ENCODE measurements at regions not wholly inside any gene's neighbourhood (a gene's known extent, or its start where the extent isn't known, plus 50 kb on each side); places are given as distances from the start of the nearest gene placed in this dataset.

DNA sequence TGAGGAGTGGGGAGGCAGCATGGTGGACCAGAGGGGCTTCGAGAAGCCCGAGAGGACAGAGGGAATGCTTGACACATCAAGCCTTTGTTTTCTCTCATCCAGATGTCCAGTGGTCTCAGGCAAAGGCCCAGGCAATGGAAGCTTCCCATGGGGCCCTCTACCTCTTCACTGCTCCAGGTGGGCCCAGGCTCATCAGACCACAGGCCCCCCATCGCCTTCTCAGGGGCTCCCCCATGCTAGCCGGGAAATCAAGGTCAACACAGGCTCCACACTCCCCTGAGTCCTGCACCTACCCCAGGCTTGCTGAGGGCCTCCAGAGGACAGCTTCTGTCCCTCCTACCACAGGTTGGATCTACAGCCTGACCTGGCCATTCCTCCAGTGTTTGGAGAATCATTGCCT, 157.5 kb downstream of the CHST1 start:
- H3K4me1 ChIP-seq (ENCODE audit: insufficient read depth, insufficient read length): no peaks in the 10 kb centered on the region
- TF ChIP-seq SUZ12 (IDR thresholded peaks at IDR 0.05; ENCODE audit: extremely low read depth, insufficient read depth, insufficient read length) (no peak), ZNF274 (IDR thresholded peaks at IDR 0.05; ENCODE audit: low read depth, low read length) (no peak), YY1 (IDR thresholded peaks at IDR 0.05; ENCODE audit: insufficient read depth, insufficient read length) (no peak)
- no peaks in the 10 kb centered on the region for H3K9me3 ChIP-seq (ENCODE audit: insufficient read depth, low read length)
- DNase-seq (ENCODE audit: low read depth, low spot score): no peak
- no peak overlapping the region for H3K4me3 ChIP-seq (ENCODE audit: insufficient read length, low read depth)
- no peak overlapping the region for H3K9ac ChIP-seq (ENCODE audit: insufficient read length, low read depth)
- peaks cover 11% of the 10 kb centered on the region for H3K27me3 ChIP-seq (ENCODE audit: insufficient read depth, insufficient read length)
- no peaks in the 10 kb centered on the region for H3K36me3 ChIP-seq (ENCODE audit: insufficient read depth, insufficient read length, low read length)

DNA sequence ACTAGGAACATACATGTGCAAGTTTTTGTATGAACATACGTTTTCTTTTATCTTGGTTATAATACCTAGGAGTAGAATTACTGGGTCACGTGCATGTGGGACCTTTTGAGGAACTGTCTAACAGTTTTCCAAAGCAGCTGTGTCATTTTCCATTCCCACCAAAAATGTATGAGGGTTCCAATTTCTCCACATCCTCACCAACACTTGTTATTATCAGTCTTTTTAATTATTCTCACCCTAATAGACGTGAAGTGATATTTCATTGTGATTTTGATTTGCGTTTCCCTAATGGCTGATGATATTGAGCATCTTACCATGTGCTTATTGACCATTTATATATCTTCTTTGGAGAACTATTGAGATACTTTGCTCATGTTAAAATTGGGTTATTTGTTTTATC, 162.1 kb downstream of the CHST1 start:
- no peak overlapping the region for H3K4me3 ChIP-seq (ENCODE audit: insufficient read length, low read depth)
- H3K4me1 ChIP-seq (ENCODE audit: insufficient read depth, insufficient read length): peaks cover 11% of the 10 kb centered on the region
- DNase-seq (ENCODE audit: low read depth, low spot score): no peak
- TF ChIP-seq YY1 (IDR thresholded peaks at IDR 0.05; ENCODE audit: insufficient read depth, insufficient read length) (no peak), ZNF274 (IDR thresholded peaks at IDR 0.05; ENCODE audit: low read depth, low read length) (no peak), SUZ12 (IDR thresholded peaks at IDR 0.05; ENCODE audit: extremely low read depth, insufficient read depth, insufficient read length) (no peak)
- no peaks in the 10 kb centered on the region for H3K36me3 ChIP-seq (ENCODE audit: insufficient read depth, insufficient read length, low read length)
- H3K27me3 ChIP-seq (ENCODE audit: insufficient read depth, insufficient read length): no peaks in the 10 kb centered on the region
- no peaks in the 10 kb centered on the region for H3K9me3 ChIP-seq (ENCODE audit: insufficient read depth, low read length)
- H3K9ac ChIP-seq (ENCODE audit: insufficient read length, low read depth): no peak overlapping the region

DNA sequence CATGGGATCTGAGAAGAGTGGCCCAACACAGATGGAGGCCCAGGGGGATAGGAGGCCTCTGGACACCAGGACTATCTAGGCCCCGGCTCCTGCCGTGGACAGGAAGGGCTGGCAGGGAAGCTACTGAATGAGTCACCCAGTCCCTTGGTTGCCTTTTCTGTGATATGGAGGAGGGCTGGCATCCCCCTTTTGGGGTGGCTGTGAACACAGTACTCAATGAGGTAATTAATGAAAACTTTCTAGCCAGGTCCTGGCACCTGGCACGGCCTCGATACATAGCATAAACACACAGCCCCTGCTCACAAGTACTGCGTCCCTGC, 163.2 kb downstream of the CHST1 start:
- Histone ChIP-seq H3K4me3 (ENCODE audit: insufficient read length, low read depth) (no peak overlapping the region), H3K36me3 (ENCODE audit: insufficient read depth, insufficient read length, low read length) (no peaks in the 10 kb centered on the region), H3K9ac (ENCODE audit: insufficient read length, low read depth) (peak overlapping the region; percentile 29), H3K4me1 (ENCODE audit: insufficient read depth, insufficient read length) (peaks cover 11% of the 10 kb centered on the region), H3K9me3 (ENCODE audit: insufficient read depth, low read length) (no peaks in the 10 kb centered on the region), H3K27me3 (ENCODE audit: insufficient read depth, insufficient read length) (no peaks in the 10 kb centered on the region)
- TF ChIP-seq SUZ12 (IDR thresholded peaks at IDR 0.05; ENCODE audit: extremely low read depth, insufficient read depth, insufficient read length): no peak
- no peak for TF ChIP-seq YY1 (IDR thresholded peaks at IDR 0.05; ENCODE audit: insufficient read depth, insufficient read length)
- TF ChIP-seq ZNF274 (IDR thresholded peaks at IDR 0.05; ENCODE audit: low read depth, low read length): no peak
- DNase-seq (ENCODE audit: low read depth, low spot score): no peak

DNA sequence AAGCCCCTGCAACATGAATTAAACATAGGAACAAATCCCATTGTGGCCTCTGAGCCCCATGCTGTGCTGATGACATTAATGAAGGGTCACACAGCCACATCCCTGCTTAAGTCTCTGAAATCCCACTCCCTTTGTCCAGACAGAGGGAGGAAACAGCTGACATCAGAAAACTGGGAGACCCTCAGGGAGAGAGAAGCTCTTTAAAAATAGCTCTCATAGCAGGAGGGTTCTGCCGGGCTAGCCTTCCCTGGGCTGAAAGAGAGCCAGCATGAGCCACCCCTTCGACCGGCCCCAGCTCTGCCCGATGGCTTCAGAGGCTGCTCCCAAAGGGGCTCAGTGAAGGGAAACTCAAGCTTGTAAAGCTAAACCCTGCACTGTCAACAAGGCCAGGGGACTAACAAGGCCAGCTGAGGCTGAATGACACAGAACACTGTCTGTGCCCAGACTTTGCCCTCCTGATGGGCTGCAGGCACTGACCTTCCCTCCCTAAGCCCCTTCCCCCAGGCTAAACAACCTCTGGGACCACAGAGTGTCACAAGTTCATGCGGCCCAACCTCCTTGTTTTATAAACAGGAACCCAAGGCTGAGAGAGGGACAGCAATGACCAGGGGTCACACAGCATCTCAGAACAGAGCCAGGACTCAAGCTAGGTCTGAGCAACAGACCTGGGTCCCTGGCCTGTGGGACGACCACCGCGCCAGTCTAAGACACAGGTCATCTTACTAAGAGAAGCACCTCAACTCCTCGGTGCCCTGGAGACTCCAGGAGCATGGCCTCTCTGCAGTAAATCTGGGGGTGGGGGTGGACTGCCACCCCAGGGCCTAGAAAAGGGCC, 163.8 kb downstream of the CHST1 start:
- no peaks in the 10 kb centered on the region for H3K27me3 ChIP-seq (ENCODE audit: insufficient read depth, insufficient read length)
- H3K36me3 ChIP-seq (ENCODE audit: insufficient read depth, insufficient read length, low read length): no peaks in the 10 kb centered on the region
- peak overlapping the region; percentile 29 for H3K9ac ChIP-seq (ENCODE audit: insufficient read length, low read depth)
- DNase-seq (ENCODE audit: low read depth, low spot score): no peak
- peaks cover 11% of the 10 kb centered on the region for H3K4me1 ChIP-seq (ENCODE audit: insufficient read depth, insufficient read length)
- H3K4me3 ChIP-seq (ENCODE audit: insufficient read length, low read depth): no peak overlapping the region
- no peak for TF ChIP-seq YY1 (IDR thresholded peaks at IDR 0.05; ENCODE audit: insufficient read depth, insufficient read length)
- no peak for TF ChIP-seq SUZ12 (IDR thresholded peaks at IDR 0.05; ENCODE audit: extremely low read depth, insufficient read depth, insufficient read length)
- no peak for TF ChIP-seq ZNF274 (IDR thresholded peaks at IDR 0.05; ENCODE audit: low read depth, low read length)
- H3K9me3 ChIP-seq (ENCODE audit: insufficient read depth, low read length): no peaks in the 10 kb centered on the region

DNA sequence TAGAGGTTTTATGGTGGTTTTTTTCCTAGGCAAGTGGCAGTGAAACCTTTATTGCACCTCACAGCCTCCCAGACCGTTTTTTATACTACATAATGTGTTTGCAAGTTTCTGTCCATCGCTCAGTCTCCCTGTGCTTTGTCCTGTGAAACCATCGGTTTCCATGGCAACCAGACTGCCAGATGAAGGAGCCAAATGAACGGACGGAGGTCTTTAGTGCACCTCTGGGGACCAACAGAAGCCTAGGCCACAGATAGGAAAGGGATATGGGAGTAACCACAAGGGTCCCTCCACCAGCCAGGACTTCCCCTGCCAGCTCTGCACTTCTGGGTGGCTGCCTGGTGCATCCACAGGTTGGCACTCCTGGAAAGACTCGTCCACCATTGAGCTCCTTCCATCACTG, 165.0 kb downstream of the CHST1 start:
- Histone ChIP-seq H3K9ac (ENCODE audit: insufficient read length, low read depth) (no peak overlapping the region), H3K27me3 (ENCODE audit: insufficient read depth, insufficient read length) (no peaks in the 10 kb centered on the region), H3K9me3 (ENCODE audit: insufficient read depth, low read length) (no peaks in the 10 kb centered on the region), H3K36me3 (ENCODE audit: insufficient read depth, insufficient read length, low read length) (no peaks in the 10 kb centered on the region), H3K4me1 (ENCODE audit: insufficient read depth, insufficient read length) (peaks cover 11% of the 10 kb centered on the region), H3K4me3 (ENCODE audit: insufficient read length, low read depth) (no peak overlapping the region)
- no peak for DNase-seq (ENCODE audit: low read depth, low spot score)
- no peak for TF ChIP-seq YY1 (IDR thresholded peaks at IDR 0.05; ENCODE audit: insufficient read depth, insufficient read length)
- no peak for TF ChIP-seq SUZ12 (IDR thresholded peaks at IDR 0.05; ENCODE audit: extremely low read depth, insufficient read depth, insufficient read length)
- no peak for TF ChIP-seq ZNF274 (IDR thresholded peaks at IDR 0.05; ENCODE audit: low read depth, low read length)

DNA sequence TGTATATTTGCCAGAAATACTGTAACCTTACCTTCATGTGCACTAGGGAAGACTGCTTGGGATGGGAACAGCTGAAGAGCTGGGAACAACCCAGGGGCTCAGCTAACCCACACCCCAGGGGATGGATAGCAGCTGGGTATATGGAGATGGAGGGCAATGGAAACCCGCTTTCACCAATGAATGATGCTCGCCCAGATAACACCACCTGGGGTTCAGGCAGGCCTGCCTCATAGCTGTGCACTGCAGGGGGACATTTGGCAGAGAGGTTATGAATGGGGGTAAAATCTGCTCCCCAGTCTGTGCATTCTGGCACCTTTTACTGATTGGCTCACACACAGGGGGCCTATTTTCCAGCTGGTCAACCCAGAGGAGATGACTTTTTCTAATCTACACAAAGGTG, 170.7 kb downstream of the CHST1 start:
- H3K27me3 ChIP-seq (ENCODE audit: insufficient read depth, insufficient read length): no peaks in the 10 kb centered on the region
- H3K4me3 ChIP-seq (ENCODE audit: insufficient read length, low read depth): no peak overlapping the region
- no peak for DNase-seq (ENCODE audit: low read depth, low spot score)
- H3K9me3 ChIP-seq (ENCODE audit: insufficient read depth, low read length): 0 out of 2 replicates have a peak, but pooled peaks cover 5% of the 10 kb centered on the region
- H3K36me3 ChIP-seq (ENCODE audit: insufficient read depth, insufficient read length, low read length): no peaks in the 10 kb centered on the region
- H3K4me1 ChIP-seq (ENCODE audit: insufficient read depth, insufficient read length): no peaks in the 10 kb centered on the region
- TF ChIP-seq YY1 (IDR thresholded peaks at IDR 0.05; ENCODE audit: insufficient read depth, insufficient read length): no peak
- no peak overlapping the region for H3K9ac ChIP-seq (ENCODE audit: insufficient read length, low read depth)

DNA sequence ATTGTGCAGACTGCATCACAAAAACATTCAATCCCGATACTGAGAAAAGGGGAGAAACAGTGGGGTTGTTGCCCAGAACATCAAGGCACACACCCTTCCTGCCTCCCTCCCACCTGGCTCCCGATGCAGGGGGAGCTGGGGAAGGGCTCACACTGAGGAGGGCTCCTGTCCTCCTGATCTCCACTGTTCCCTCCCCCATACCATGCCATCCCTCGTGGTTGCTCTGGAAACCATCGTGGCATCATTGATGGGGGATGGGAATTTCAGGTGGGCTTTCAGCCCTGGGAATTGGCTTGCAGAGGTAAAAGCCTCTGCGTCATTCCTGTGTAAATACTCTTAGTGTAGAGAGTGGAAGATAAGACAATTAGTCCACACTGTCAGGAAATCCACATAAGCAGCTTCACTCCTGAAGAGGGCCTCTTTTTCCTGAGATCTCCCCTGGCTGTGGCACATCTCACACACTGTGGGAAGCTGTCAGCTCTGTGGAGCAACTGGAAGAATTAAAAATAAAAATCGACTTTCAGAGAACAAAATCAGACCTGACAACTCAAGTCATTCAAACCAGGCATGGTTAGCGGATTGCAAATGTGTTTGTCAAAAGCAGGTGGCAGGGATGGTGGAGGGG, 176.0 kb downstream of the CHST1 start:
- Histone ChIP-seq H3K9me3 (ENCODE audit: insufficient read depth, low read length) (0 out of 2 replicates have a peak, but pooled peaks cover 5% of the 10 kb centered on the region), H3K4me1 (ENCODE audit: insufficient read depth, insufficient read length) (peaks cover 12% of the 10 kb centered on the region), H3K27me3 (ENCODE audit: insufficient read depth, insufficient read length) (no peaks in the 10 kb centered on the region), H3K4me3 (ENCODE audit: insufficient read length, low read depth) (no peak overlapping the region), H3K36me3 (ENCODE audit: insufficient read depth, insufficient read length, low read length) (no peaks in the 10 kb centered on the region), H3K9ac (ENCODE audit: insufficient read length, low read depth) (no peak overlapping the region)
- no peak for DNase-seq (ENCODE audit: low read depth, low spot score)
- no peak for TF ChIP-seq SUZ12 (IDR thresholded peaks at IDR 0.05; ENCODE audit: extremely low read depth, insufficient read depth, insufficient read length)
- no peak for TF ChIP-seq YY1 (IDR thresholded peaks at IDR 0.05; ENCODE audit: insufficient read depth, insufficient read length)

Data from NT2/D1 (cell line).